NCI-H69 (cell line): ENCODE measurements at regions not wholly inside any gene's neighbourhood (a gene's known extent, or its start where the extent isn't known, plus 50 kb on each side); places are given as distances from the start of the nearest gene placed in this dataset.

Experiments used
- DNase-seq: peaks from one replicate; lab custom pipeline; 2025; lab: John Stamatoyannopoulos, UW

GRCh38 chr2:240322231-240322955 lies 113.1 kb upstream of the GPC1 start:
- DNase-seq: no peak

DNA sequence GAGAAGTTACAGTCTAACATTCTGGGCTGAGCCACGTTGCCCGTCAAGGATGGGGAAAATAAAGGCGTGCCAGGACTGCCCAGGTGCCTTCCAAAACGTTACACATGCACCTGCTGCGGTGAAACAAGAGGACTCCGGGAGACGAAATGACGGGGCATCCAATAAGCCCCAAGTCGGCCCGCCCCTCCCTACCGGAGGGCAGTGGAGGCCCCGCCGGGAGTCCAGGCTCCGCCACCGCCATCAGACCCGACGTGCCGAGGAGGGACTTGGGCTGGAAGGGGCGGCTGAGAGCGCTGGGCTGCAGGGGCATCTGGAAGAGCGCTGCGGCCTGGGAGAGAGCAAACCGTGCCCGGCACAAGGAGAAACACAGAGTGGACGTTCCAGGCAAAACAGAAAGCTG lies 112.5 kb upstream of the GPC1 start:
- DNase-seq: no peak

DNA sequence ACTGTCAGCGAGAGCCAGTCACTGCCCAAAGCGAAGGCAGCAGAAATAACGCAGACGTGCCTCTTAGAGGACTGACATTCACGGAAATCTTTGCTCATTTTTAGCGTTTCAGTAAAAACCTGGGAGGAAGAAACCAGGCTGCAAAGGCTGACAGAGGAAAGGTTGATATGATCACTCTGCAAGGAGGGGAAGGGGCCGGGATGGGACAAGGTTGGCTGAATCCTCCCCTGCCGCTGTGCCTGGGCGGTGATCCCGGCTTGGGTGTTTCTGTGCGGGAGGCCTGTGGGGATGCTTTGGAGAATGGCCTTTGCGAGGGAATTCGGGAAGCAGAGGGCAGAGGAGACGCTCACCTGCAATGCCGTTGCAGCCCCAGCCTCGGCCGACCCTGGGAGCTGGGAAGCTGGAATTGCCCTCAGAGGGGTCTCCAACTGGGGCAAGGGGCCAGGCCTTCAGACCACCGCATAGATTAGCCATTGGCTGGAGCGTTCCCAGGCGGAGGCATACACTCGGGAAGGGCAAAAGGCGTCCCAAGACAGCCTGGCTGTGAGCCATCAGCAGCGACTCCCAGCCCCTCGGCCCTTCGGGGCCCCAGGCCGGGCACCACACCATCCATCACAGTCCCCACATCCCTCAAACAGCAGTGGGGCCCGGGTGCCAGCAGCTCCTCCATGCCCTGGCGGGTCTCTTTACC lies 111.7 kb upstream of the GPC1 start:
- DNase-seq: no peak

DNA sequence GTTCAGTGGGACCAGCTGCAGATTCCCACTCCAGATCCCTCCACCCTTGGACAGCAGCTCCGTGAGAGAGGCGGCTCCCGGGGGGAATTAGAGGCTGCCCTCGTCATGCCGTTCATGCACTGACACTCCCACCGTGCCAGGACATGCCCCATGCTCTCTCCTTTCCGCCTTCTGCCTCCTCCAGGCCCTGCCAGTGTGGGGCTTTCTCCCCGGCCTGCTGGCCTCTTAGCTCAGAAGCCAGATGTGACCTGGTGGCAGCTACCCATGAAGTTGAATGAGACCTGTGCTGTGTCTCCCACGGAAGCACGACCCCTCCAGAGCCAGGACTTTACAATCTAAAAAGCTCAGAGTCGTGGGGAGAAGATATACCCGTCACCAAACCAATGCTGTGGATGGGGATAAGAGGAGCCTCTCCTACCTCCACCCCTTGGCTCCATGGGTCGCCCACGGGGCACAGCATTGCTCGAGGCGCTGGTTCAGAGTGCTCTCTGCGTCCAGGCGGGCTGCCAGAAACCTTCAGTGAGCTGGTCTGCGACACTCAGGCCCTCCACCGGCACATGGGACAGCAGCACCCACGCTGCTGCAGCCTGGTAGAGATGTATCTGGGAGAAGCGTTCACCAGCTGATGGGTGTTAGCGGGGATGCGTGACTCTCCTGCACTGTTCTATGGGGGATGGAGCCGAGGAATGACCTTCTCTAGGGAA lies 111.0 kb upstream of the GPC1 start:
- DNase-seq: no peak

DNA sequence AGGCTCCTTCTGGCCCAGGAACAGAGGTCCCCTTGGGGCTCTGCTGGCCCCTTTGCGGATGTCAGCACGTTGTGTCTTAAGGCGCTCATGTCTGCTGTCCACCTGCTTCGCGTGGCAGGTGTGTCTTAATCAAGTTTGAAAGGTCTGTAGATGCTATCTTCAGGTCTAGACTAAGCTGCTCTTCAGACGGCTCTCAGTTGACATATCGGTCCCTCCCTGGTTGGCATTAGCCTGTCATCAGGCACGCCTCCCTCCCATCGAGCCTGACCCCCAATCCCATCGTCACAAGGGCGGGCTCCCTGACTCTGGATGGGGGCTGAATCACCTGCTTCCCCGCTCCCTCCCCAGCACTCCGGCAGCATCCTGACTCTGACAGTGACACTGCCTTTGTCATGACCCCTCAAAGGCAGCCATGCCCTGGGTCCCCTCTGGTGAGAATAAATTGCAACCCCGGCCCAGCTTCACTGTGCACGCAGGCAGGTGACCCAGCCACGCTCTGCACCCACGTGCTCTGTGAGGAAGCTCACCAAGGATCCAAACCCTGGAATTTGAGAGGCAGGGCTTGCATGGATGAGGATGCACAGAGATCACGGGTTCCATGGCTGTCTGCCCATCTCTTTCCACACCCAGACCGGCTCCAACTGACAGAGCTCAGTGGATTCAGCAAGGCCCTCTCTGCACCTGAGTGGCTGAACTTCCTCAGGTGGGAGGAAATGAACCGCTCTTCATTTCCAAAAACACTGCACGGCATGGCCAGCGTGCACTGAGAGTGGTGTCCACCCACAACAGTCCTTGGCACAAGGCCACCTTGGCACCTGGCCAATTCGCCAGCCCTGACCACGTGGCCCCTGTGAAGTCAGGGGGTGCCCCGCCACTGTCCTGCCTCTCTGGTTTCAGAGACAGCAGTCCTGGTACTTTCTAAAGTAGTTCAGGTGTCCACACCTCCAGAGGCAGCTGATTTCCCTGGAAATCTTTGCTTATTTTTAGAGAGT lies 110.2 kb upstream of the GPC1 start:
- DNase-seq: peak; percentile 3

DNA sequence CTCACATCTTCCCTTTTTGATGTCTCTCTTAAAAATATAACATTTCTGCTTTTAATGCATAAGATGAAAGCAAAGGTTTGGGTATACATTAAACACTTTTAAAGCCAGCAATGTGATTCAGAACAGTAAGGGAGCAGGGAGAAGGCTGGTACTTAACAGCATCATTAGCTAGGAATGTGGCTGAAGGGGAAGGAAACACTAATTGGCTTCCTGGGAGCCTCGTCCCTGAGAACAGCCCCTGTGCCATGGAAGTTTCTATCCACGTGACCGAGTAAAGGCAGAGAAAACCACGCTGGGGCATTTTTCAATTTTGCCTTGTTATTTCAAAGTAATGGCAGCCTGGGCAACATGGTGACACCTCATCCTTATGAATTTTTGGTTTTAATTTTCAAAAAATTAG lies 109.2 kb upstream of the GPC1 start:
- no peak for DNase-seq

DNA sequence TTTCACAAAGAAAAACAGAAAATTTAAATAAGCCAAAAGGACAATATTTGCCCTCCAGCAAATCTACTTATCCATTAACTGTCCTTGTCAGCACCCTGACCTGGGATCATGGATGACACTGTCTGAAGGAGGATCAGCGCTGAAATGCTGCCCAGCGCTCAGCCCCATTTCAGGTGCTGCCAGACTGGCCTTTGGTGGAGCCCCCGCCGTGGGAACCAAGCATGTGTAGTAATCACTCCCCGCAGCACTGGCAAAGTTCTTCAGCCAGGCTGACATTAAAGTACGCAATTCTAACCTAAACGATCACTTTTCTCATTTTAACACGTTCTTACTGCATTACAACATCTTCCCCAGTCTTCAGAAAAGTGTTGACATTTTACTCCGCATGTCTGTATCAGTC lies 108.6 kb upstream of the GPC1 start:
- no peak for DNase-seq

DNA sequence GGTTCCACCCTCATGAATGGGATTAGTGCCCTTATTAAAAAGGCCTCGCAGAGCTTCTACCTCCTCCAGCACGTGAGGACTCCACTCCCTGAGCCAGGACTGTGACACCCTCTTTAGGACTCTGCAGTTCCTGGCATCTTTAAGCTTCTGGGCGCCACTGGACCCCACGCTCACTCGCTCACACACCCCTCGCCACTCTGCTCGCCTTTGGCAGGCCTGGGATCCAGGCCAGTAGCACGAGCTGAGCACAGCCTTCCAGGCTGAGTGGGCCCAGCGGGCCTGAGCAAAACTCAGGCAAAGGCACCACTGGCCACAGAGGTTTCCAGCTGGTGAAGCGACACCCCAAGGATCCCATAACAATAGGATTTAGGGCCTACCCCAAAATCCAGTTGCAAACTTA lies 107.9 kb upstream of the GPC1 start:
- DNase-seq: no peak

DNA sequence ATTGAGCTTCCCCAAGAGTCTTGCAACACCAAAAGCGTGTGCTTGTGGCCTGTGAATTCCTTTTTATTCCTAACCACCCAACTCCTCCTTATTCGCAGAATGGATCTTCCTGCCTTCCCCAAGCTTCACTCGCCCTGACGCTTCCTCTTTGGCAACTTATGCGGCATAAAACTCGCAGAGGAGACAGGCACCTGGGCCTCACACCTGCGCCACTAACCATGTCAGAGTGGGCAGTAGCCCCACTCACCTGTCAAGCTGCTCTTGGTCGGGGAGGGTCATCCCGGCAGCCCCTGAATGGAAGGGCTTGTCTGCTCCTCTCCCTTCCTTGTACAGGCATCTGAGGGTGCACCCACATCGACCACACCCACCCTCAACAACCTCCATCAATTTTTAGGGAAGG lies 106.9 kb upstream of the GPC1 start:
- no peak for DNase-seq

- no peak for DNase-seq
Observed at GRCh38 chr2:240329116-240329665, 106.3 kb upstream of the GPC1 start.

DNA sequence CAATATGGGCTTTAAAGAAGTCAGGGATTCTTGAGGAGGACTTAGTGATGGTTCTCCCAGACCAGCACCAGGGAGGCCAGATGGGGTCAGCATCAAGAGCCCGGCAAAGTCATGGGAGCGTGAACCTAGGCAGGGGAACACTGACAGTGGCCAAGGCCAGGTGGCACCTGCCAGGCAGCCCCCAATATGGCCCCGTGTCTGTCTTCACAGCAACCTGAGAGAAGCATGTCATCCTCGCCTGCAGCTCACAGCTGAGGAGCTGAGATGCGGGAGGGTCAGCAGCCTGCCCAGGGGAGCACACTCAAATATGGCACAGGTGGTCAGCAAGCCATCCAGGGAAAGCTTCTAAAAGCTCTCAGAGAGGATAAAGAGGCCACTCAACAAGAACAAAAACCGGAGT lies 105.7 kb upstream of the GPC1 start:
- DNase-seq: no peak

DNA sequence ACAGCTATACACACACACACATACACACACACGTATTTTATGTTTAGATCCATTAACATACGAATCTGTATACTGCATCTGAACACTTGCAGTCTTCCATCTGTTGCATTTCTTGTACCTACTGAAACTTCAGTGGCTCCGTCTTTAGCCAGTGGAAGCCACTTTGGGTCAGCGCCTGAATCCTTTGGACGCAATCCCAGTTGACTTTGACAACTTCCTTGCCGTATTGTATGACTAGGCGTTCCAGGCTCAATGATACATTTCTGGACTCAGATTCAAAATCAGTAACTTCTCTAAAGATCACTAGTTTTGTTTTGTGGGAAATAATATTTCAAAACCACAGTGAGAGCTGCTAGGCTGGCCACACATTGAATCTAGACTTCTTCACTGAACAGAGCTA lies 101.5 kb upstream of the GPC1 start:
- DNase-seq: no peak

DNA sequence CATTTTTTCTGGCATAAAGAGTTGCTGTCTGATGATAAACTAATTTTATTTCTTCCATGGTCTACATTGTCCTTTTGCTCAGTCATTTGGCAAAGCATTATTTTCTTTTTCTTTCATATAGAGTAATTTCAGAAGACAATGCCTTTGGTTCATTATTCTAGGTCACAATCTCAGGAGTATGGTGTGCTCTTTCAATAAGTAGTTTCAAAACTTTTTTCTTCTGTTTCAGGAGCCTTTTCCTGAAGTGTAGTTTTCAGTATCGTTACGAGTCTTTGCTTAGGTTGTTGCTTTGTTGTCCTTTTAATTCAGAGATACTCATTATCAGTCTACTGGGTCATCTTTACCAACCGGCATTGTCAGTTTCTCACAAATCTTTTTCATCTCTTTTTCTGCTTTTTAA lies 100.4 kb upstream of the GPC1 start:
- no peak for DNase-seq

DNA sequence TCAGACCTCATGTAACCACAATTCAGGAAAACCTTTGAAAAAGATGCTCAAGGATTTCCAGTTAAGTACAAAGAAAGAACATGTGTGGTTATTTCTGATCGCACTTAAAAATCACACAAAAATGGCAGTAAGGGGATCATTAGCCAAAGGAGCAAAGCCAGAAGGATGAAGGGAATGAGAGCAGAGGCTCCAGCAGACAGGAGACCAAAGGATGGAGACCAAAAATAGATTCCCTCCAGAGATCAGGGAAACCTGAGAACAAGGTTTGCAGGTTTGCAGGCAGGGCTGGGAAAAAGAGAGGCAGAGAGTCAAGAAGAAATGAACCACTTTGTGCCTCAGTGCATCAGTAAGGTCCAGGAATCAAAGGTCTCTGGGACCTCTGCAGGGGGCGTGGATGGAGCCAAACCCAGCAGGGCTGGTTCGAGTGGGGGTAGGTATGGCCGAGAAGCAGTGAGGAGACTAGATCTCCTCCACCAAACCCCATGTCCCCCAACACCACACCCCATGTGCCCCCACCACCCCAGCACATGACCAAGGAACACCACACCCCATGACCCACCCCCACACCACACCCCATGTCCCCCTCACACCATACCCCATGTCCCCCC lies 98.5 kb upstream of the GPC1 start:
- no peak for DNase-seq

GRCh38 chr2:240338274-240338673 lies 97.2 kb upstream of the GPC1 start:
- DNase-seq: no peak

DNA sequence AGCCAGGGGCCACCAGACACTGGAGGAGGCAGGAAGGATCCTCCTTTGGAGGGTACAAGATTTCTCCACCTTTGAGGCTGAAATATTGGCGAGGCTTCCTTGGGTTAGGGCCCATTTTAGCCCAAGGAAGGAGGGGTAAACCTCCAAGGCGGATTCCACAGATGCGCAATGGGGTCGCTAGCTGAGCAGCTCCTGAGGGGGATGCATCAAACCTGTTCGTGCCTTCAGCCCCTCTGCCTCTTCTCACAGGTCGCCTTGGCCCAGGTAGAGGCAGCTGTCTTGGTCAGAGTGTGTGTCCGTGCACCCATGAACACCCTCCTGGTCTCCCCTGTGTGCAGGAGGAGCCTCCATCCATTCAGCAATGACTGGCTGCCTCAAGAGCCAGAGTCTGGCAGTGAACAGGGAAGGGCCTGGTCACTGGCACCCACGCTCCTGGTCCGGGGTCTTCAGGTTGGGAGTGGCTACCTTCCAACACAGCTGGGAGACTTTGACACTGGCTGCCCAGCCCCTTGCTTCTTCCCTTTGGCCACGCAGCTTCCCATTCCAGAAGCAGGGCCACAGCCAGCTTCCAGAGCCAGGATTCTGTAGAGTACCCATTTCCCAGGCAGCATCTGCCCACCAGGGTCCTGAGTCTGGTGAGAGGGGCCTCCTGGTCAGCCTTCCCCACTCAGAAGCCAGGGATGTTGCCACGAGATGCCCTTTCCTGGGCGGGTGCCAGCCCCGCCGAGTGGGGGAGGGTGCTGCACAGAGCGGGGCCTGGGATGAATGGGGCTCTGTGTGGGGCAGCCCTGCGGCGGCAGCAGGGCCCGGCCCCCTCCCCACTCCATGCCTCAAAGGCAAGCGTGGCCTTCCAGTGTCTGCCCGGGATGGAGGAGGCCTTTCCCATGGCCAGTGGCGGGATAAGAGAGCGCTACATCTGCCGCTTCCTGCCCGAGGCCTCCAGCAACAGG lies 95.8 kb upstream of the GPC1 start:
- no peak for DNase-seq

DNA sequence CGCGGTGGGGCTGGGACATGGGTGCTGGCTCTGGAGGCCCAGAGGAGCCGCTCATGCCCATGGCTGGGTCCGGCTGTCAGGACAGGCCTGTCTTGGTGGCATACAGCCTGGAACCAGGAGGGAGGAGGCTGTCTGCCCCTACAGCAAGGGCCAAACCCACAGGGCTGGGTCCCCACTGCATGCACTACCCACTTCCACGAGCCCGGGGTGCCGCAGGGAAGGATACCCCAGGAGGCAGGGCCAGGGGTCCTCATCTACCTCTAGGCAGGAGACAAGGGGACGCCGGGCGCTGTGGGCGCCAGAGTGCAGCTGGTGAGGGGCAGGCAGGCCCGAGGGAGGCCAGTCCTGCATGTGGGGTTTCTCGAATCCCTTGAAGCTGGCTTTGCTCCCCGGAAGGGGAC lies 95.1 kb upstream of the GPC1 start:
- DNase-seq: no peak

DNA sequence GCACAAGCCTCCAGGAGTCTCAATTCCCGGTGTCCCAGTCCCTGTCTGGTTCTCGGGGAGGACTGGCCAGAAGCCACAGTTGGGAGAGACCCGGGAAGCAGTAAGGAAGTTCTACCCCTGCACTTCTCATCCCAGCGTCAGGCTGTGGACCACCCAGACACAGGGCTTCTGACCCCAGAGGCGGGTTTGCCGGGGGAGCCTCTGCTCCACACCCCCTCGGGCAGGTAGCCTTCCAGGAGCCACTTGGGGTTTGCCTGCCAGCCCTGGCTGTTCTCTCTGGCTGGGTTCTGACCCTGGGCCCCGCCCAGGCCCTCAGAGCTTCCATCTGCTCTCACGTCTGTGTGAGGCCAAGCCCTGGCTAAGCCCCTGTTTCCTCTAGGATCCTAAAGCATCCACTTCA lies 94.4 kb upstream of the GPC1 start:
- no peak for DNase-seq

DNA sequence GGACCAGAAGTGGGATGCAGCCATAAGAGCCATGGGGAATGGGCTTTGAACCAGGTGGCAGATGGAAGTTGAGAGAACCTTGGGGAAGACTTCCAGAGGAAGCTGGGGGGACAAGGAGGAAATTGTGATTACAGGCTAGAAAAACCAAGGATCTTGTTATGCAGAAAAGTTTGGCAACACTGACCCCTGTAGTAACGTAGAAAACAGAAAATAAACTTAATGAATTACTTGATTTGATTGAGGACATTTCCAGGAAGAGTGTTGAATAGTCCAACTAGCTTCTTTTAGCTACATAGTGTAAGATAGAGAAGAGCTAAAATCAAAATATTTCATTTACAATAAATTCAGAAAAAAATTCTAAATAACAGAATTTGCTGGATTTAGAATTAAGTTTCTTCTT lies 91.9 kb upstream of the GPC1 start:
- DNase-seq: no peak

GRCh38 chr2:240344904-240345303 lies 90.6 kb upstream of the GPC1 start:
- DNase-seq: no peak
